HG02884 (cell line): ENCODE measurements at regions not wholly inside any gene's neighbourhood (a gene's known extent, or its start where the extent isn't known, plus 50 kb on each side); places are given as distances from the start of the nearest gene placed in this dataset.

Experiments used
- ATAC-seq: cut with Tn5 transposase; IDR thresholded peaks from one replicate; pipeline ENCODE4 v1.9.1; 2021; ENCODE audit warnings: mild to moderate bottlenecking, moderate library complexity; ENCODE audit not compliant: unreplicated experiment

DNA sequence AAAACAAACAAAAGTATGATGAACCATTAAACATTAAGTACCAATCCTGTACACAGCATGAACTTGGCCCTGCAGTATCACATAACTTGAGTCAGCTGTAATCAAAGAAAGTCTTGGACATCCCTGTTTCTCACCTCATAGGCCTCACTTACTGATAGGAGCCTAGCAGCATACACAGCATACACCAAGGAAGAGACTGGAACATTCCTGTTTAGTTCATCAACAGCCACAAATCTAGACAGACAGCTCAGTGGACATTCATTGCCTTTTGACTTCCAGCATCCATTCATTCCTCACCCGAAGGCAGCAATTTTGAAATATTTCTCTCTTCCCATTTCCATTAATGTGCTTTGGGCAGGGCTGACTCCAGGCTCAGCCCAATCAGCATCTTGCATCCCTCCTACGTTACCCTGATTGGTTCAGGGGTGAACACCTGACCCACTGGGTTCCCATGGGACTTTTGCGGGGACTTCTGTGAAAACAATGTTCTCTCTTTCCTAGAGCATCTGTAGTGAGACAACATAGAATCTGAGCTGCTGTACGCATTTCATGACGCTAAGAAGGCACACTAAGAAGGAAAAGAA, 336.7 kb upstream of the ZFHX3 start:
- ATAC-seq, result no peak

DNA sequence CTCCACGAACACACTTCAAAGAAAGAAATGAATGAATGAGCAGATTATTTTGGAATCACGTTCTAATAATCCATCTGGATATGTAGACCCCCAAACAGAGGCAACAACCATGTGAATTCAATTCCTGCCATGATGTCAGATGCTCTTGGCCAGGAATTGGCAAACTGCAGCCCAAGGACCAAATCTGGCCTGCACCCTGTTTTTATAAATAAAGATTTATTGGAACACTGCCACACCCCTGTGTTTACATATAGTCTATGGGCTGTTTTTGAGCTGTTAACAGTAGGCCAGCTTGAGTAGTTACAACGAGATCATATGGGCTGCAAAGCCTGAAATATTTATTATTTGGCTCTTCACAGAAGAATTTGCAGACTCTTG, 336.0 kb upstream of the ZFHX3 start:
- ATAC-seq, result no peak

DNA sequence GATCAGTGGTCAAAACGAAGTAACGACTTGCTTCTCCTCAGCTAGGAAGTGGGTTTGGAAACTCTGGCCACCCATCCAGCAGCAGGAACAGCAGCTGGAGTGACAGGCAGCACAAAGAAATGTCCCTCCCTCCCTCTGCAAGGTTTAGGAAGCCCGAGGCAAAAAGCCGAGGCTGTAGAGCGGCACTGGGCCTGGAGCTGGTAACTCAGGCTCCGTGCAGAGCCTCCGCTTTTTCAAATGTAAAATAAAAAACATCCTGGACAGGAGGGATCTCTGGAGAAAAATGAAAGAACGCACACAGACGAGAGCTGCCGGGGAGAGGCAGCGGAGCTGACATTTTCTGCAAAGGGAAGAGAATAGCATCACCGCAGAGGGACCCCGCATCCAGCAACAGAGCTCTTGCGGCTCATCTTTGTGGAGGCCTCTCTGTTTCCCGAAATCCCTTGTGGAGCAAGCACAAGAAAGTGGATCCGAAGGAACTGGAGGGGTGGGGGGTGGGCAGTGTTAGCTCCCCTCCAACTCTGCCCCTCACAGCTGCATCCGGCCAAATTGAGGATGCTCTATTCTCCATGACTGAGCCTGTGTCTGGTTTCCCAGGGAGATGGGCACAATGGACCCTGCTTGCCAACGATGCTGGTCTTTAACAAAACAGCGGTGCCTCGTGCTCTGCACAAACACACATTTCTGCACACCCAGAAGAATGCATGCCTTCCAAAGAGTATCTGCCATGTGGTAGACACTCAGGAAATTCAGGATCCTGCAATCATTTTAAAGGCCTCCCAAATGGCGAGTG, 335.5 kb upstream of the ZFHX3 start:
- ATAC-seq, result no peak

DNA sequence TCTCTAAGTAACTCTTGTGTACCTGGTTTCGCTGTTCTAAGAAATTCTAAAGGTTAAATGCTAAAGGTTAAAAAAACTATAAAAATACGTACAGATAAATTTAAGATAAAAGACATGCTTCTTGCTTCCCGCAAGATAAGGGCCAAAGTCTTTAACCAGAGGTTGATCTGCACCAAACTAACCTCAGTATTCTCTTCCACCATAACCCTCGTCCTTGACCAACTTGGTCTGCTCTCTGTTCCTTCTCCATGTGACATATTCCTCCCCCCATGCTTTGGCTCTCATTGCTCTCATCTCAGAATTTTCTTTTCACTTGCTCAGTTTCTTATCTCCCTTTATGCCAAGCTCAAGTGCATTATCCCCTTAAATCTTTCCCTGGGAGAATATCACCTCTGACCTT, 330.5 kb upstream of the ZFHX3 start:
- no peak for ATAC-seq

DNA sequence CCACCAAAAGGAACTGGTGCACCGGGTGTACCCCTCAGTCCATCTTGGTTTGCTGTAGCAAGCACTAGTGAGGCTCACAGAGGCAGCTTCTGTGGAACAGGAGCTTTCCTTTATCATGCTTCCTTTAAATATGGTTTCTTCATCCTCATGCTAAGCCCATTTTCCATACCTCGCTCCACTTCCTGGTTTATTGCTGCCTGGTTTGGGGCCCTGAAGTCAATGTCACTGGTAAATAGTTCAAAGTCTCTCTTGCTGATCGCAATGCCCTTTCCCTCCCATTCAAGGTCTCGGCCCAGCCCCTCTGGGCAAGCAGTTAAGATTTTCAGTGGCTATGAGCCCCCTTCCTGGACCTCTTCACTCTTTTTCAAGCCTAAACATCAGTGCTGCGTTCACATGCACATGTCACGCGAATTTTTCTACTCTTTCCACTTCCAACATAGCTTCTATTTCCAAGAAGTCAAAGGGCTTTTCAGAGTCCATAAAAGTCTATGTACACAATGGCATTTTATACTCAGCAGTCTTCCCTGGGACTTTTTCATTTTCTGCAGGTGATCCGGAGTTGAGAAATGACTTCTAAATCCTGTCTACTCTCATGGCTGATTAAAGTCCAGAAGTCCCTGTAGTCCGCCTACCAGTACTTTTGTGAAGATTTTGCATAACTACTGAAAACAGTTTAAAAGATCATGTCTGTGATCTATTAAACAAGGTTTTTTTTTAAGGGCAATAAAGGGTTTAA, 323.8 kb upstream of the ZFHX3 start:
- no peak for ATAC-seq

DNA sequence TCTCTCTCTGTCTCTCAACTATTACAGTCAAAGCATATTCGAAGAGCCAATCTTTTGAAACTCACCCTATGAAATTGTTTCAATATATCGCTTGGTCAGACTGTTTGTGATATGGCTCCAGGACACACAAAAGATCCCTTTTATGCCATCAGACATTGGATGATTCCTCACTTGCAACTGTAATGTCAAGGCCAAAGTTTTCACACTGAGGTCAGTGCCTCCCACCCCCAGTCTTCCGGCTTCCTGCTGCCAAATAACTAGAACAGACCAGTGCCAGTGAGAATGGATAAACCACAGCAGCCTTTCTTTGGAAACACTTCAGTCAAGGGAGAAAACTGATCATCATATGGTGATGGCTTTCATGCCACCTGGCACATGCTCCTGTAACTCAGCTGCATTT, 321.9 kb upstream of the ZFHX3 start:
- ATAC-seq, result no peak

DNA sequence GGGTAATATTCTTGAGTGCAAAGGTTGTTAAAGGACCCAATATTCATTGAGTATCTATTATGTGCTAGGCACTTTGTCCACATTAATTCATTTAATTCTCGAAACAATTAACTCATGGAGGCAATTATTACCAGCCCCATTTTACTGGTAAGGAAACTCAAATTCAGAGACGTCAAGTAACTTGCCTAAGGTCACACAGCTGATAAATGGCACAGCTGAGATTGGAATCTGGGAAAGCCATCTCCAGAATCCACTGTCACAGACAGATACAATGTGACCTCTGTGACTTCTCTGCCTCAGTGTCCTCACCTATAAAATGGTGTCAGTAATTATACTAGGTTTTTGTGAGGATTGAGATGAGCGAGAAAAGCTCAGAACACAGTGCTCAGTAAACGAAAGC, 320.8 kb upstream of the ZFHX3 start:
- no peak for ATAC-seq

DNA sequence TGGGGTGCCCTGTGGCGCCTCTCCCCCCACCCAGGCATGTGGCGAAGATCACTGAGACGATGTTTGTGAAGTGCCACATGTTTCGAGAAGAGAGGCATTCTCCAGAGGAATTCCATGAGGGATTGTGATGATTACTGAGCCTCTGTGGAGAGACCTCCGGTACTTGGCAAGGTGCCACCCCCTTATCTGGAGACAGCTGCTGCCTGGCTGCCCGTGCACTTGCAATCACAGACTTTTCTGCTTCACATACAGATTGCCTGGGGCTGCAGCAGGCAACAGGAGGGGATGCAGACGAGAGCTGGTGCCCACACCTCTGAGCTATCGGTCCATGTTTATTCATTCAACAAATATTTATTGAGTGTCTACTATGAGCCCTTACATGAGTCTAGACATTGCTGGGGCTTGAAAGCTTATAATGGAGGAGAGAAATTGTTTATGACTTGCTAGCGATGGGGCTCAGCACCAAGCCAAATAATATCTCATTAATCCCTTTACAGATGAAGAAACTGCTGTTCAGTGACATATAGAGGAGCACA, 317.2 kb upstream of the ZFHX3 start:
- ATAC-seq, result no peak

DNA sequence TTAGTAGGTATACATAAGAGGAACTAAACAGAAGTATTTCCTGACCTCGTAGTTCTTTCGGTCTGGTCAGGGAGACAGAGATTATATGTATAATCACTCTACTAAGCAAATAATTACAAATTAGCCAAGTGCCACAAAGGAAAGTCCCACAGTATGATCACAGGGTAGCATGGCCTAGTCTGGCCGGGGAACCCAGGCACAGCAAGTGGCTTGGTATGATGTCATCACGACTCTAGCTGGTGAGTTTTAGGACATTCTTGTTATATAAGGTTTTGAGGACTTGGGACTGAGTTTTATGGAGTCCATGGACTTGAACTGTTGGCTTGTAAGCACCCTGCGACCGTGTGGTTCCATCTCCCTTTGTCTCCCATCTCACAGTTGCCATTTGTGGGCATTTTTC, 316.5 kb upstream of the ZFHX3 start:
- ATAC-seq, result no peak

DNA sequence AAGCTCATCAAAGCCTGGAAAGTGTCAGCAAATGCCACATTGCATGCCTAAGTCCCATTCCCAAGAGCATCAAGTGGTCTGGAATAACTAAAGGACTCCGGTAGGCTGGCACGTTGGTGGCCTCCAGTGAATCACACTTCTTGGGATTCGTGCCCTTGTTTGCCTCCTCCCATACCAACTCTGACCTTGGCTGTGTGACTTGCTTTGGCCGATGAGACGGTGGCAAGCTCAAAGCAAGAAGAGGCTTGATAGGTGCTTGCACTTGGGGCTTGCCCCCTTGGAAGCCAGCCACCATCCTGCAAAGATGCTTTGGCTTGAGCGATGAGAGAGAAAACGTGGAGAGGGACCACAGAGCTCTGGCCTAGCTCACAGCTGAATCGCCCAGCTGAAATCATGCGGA, 313.1 kb upstream of the ZFHX3 start:
- no peak for ATAC-seq

DNA sequence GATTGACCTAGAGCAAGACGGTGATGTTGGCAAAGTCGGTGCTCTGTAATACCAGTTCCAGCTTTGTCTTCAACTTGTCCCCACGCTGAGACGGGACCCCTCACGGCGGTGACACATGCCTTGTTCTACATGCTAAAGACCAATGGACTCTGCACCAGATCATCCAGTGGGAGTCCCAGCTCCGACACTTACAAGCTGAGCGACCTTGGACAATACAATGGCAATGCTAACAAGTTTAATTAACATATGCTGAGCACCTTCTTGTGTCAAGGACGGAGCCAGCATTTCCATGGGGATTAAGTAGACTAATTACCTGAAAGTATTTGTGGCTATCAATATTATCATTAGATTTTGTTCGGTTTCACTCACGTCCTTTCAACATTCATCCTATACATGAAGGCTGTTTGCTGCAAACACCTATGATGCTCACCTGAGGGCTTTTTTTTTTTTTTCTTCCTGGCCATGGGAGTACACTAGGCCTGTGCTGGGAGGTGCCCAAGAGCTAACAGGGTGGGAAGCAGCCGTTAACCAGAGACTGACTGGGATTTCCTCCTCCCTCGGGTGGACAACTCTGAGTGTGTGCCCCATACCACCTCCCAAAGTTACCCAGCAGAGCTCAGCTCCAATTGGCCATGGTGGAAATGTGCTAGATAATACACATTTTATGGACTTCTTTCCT, 308.6 kb upstream of the ZFHX3 start:
- ATAC-seq, result no peak

DNA sequence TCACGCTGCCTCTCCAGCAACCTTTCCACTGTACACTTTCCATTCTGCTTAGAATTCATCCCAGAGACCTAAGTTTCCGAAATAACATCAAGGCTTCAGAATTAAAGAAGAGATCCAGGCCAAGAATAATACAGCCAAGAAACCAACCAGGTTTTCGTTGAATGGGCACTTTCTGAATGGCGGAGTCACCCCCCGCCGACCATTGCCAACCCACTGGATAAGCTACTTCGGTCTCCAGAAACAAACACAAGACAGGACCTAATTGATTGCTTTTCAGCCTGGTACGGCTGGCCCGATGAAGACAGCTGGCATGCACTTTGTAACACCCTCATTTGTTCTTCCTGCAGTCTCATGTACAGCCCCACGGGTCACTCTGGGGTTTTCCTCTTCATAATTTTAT, 308.1 kb upstream of the ZFHX3 start:
- ATAC-seq, result no peak

DNA sequence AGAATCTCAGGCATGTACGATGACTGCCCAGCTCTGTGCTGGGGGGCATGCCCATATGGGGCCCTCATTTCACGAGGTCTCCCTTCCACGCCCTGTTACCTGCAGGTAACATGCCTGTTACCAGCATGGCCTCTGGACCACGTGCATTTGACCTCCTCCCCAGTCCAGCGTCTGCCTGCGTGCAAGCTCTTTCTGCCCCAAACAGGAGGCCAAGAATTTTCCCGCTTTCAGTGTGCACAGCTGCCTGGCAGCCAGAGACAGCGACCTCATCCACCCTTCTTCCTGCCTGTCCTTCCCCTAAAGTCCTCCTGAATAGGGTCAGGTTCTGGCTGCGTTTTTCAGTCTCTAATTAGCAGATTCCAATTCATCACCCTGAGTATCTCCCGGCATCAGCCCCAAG, 306.5 kb upstream of the ZFHX3 start:
- ATAC-seq, result no peak

DNA sequence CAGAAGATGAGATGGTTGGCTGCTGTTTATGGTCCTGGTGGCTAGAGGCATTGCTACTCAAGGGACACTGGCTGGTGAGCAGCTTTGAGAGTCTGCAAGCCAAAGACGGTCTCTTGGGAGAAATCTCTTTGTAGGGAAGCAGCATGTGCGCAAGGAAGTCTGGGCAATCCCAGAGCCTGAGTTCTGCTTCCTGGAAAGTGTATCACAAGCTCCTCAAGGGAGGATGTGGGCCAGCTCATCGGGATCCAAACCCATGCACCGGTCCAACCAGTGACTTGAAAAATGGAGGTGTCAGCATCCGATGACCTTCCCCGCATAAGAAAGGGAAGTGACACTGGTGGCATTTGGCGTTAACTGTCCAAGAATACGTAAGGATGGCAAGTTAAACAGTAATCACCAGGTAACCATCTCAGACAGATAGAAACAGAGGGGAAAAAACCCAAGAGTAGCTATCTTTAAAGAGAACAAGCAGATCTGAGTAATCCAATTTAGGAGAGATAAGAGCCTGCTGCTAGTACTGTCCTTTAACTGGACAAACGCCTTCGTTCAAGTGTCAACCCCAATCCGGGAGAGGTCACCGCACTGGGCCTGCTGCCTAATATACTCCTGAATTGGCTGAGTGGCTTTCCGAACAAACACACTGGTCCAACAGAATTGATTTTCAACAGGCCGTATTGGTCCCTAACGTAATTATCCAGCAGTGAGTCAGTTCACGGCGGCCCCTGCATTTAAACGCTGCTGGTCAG, 303.0 kb upstream of the ZFHX3 start:
- no peak for ATAC-seq

DNA sequence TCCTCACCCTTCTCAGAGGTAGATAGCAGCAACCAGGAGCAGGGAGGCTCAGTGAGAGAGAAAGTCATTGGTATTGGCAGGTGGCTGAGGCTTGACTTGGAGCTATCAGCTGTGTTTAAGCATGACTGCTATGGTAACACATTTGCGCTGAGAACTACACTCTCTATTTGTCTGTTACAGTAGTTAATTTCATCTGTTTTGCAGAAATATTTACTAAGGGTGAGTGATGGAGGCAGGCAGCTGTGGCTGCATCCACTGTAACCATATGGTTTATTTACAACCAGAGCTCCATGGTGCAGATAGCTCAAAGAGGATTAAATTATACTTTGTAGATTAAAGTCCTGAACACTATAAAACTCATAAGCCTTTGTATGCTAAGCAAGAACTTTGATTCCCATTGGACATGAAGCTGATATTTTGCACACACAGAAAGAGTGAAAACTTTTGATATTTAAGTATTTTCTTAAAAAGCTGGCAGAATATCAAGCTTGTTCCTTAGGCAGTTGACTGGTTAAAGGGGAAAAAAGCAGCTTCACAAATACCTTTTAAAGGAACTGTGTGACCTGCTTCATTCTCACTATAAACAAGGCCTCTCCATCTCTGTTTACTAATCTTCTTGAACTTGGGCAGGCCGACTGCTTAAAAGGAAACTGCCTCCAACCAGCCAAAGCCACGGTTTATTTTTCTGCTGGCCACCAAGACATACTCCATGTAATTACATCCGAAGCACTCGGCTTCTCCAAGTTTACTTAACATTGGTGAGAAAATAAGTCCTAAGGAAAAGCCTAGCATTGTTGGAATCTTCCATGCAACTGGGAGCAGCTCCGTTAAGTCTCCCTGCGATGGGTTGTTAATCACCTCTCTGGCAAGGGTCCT, 299.8 kb upstream of the ZFHX3 start:
- ATAC-seq, result no peak

DNA sequence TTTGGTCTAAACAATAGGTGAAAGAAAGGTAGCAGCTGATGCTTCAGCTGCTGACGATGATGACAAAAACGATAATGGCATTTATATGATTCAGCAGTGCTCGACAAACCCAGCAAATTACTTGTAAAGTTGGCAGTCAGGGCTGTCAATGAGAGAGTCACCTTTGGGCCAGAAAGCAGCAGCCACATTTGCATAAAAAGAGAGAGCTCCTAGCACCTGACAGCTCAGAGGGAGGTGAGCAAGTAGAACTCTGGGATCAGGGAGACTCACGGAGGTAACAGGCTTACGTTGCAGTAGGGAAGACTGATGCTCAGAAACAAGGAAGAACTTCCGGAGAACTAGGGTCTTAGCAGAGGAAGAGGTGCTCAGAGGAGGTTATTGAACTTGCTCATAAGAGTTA, 291.9 kb upstream of the ZFHX3 start:
- ATAC-seq, result no peak

DNA sequence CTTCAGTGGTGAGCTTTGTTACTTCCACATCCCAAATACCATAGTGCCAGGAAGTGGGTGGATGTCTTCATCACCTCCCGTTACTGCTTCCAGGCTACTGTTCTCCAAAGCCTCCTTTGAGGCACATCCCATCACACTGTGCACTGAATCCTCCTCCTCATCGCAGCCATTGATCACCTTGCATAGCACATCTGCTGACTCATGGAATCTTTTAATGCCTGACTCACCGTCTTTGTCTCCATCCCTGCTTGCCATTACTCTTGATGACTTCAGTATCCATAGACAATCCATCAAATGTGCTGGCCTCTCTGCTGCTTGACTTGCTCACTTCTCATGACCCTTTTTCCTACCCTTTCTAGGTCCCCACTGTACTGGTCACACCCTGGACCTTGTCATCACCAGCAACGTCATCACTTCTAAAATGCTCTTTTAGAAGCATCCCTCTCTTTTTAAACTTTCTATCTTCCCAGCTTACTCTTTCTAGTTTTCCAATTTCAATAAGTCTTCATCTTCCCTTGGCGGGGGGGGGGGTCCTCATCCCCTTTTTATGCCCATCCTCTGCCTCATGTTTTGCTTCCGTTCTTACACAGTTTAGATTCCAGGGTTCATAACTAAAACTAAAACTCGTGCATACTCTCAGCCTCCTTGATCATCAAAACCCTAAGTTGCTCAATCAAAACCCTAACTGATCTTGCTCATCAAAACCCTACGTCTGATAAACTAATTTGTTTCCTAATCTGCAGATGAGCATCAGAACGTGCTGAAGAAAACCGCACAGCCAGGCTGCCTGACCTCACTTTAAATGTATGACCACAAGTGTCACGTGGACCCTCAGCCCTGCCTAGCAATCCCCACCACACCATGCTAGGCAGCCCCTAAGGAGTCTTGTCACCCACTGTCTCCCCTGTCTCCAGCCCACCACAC, 289.7 kb upstream of the ZFHX3 start:
- no peak for ATAC-seq

DNA sequence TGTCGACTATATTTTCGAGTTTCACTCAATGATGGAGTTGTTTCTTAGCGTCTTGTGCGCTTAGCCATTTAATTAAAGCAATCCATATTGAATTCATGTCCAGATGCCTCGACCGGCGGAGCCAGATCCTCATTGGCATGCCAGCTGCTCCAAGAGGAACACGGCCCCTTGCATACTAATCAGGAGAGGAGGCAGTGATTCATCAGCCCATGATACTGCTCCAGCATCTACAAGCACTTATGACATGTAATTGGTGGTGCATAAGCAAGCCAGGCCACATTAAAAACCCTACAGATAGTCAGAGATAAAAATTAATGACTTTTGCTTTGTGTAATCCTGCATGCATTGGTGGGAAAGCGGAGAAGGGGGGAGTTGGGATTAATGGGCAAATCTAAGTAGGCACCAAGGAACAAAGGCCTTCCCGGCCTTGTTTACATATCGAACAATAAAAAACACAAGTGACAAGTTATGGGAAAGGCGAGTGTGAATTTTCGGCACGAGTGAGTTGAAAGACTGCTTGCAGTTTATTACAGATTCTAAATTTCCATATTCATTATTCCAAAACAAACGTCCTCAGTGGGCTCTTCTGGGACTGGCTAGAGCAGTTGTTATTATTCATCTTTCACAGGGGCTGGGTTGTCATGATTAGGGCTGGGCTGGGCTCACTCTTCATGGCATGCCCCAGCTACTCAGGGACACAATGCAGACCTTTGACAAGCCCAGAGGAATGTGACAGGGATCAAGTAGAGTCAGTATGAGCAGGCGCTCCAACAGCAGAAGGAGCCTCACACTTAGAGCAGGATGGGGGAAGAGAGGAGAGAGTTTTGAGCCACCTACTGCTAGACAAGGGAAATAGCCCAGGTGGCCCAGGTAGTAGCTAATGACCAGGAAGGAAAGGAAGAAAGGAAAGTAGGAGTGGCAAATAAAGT, 281.7 kb upstream of the ZFHX3 start:
- no peak for ATAC-seq
